ENCODE measurements at regions not wholly inside any gene's neighbourhood (a gene's known extent, or its start where the extent isn't known, plus 50 kb on each side); places are given as distances from the start of the nearest gene placed in this dataset.
"Not testable (repeated sequence)": the region's sequence is repeated elsewhere in the genome, so short reads cannot be mapped to it uniquely, and the experiment has no call there.

GRCh38 chr2:87640961-87641563 is 106.8 kb upstream of the PLGLB2 start:
- not testable (repeated sequence) for DNase-seq (ENCODE audit: low spot score)

DNA sequence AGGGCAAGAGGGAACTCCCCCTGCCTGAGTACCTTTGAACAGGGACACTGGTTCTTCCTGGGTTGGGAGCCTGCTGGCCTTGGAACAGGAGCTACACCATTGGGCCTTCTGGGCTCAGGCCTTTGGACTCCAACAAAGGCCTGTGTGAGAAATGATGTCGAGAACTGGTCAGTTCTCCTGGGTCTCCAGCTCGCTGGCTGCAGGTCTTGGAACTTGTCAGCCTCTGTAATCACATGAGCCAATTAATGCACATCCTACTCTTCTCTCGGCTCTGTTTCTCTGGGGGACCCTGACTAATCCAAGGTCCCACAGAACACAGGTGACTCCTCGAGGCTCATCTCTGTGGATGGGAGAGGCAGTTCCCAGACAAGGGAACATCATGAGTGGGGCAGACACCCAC is 104.7 kb upstream of the PLGLB2 start:
- DNase-seq (ENCODE audit: low spot score) = not testable (repeated sequence)

DNA sequence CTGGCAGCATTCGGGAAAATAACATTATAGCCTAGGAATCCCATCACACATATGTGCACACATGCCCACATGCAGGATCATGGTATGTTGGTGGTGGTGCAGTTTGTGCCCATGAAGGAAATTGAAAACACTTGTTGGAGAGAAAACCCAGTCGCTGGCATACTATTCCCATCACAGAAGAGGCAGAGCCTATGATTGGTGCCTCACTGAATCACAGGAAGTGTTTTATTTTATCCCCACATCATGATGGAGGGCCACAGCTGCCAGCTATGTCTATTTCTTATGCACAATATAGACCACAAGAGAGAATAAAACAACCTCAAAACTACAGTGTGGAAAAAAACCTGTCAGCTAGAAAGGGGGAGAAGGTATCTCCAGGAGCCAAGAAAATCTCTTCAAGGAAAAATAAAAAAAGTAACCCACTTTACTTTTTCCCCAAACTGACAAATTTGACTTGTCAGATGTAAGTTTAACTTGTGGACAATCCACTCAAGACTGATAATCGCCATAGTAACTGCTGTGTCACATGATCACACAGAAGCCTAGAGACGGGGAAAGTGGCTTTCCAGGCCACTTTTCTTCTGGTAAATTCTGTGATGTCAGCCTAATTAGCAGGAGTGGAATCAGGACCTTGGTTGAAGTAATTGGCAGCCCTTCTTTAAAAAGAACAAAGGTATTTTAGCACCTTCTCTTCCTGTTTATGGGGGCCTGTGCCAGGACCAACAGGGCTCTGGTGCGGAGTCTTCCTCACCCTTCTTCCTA is 100.0 kb upstream of the PLGLB2 start:
- not testable (repeated sequence) for DNase-seq (ENCODE audit: low spot score)

GRCh38 chr2:87648815-87649214 is 99.1 kb upstream of the PLGLB2 start:
- DNase-seq (ENCODE audit: low spot score) = not testable (repeated sequence)

- not testable (repeated sequence) for DNase-seq (ENCODE audit: low spot score)
Measured at GRCh38 chr2:87649871-87650270, 98.0 kb upstream of the PLGLB2 start.

GRCh38 chr2:87650837-87651236 is 97.0 kb upstream of the PLGLB2 start:
- not testable (repeated sequence) for DNase-seq (ENCODE audit: low spot score)

- not testable (repeated sequence) for DNase-seq (ENCODE audit: low spot score)
Measured at GRCh38 chr2:87651589-87651988, 96.3 kb upstream of the PLGLB2 start.

DNA sequence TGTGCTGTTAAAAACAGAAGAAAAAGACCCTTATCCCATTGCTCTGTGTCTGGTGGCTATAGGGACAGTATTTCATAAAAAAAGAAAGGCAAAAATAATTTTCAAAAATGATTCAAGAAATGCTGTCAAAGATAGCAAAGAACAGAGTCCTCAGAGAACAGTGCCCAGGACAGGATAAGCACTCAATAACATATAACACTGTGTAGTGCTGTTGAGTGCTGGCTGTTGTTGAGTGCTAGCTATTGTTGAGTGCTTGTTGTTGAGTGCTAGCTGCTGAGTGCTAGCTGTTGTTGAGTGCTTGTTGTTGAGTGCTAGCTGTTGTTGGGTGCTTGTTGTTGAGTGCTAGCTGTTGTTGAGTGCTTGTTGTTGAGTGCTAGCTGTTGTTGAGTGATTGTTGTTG is 94.5 kb upstream of the PLGLB2 start:
- not testable (repeated sequence) for DNase-seq (ENCODE audit: low spot score)

GRCh38 chr2:87654136-87654814 is 93.6 kb upstream of the PLGLB2 start:
- not testable (repeated sequence) for DNase-seq (ENCODE audit: low spot score)

DNA sequence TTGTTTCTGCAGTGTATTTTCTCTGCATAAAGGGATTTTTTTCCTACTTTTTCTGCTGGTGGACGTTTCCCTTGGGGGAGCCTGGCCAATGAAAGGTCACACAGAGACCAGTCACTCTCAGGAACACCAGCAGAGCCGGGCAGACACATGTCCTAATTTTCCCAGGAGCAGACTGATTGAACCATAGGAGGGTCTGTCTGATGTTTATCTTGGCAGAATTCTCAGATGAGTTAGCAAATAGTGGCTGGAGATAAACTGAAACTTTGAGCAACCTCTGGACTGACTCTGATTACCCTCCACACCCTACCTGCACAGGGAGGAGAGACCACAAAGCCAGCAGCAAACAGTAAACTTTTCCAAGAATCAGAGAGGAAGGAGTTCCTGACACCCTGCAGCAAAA is 90.0 kb upstream of the PLGLB2 start:
- not testable (repeated sequence) for DNase-seq (ENCODE audit: low spot score)

- not testable (repeated sequence) for DNase-seq (ENCODE audit: low spot score)
Measured at GRCh38 chr2:87658357-87658756, 89.5 kb upstream of the PLGLB2 start.

DNA sequence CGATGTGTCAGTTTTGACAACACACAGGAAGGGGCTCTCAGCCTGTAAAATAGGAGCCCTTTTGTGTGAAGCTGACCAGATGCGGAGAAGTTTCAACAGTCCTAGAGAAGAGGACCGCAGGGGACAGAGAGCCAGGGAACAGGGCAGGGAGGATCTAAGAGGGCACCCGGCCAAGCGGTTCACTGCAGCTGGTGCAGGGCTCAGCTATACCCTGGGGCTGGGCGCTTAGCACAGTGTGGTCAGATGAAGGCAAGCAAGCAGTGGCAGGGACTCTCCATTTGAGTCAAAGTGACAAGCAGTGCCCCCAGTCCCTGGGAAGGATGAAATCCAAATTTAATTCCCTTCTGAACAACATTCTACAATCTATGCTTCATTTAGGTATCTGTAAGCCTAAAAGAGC is 88.9 kb upstream of the PLGLB2 start:
- not testable (repeated sequence) for DNase-seq (ENCODE audit: low spot score)

GRCh38 chr2:87660164-87660563 is 87.7 kb upstream of the PLGLB2 start:
- DNase-seq (ENCODE audit: low spot score) = not testable (repeated sequence)

DNA sequence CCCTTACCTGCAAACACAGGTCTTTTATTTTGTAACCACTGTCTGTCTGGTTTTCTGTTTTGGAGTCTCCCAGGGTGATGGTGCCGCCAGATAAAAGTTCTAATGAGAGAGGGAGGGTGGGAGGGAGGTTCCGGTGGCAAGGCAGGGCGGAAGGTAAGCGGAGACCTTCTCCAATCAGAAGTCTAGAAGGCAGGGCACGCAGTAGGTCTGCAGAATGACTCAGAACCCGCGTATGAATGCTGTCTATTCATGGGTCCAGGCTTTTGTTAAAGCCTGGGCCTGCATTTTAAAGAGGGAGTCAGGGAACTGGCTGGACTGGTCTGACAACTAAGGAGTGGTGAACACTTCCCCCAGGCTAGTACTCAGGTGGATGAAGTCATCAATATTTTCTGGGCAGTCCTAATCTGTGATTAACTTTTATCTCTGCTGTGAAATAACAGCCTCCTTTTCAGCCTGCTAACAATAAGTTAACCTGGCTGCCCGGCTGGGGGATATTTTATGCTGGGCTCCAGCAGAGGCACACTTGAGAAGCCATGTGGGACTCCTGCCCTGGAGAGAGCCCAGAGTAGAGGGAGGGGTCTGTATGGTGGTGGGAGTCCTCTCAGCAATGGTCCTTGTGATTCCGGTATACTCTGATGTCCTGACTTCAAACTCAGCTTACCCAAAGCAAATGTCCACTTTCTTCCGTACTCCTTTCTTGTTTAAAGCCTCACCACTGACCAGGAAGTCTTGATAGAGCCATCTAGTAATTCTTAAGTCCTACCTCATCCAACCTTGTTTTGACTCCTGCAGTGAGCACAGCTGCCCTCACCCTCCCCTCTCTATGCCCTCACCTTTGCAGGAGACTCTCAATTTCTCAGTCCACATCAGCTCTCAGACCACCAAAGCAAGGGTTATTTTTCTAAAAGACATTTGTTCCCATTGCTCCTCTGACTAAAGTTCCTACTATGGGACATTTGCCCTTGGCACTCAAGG is 85.3 kb upstream of the PLGLB2 start:
- DNase-seq (ENCODE audit: low spot score) = peak; percentile 30

DNA sequence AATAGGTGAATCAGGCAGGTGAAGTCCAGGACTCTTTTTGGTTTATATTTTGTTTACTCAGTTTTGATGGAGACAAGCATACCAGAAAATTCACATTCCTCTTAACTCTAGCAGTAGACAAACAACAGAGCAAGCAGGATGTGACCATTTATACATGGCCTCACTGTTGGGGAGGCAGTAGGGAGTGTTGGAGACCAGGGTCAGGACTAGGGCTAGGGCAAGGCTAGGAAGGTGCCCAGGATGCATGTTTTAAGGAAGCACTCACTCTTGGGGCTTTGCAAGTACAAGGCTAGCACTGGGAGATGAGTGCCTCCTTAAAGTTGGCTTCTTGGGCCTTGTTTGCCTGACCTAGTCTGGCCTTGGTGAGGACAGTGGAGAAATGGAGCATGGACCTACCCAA is 84.5 kb upstream of the PLGLB2 start:
- DNase-seq (ENCODE audit: low spot score) = not testable (repeated sequence)

DNA sequence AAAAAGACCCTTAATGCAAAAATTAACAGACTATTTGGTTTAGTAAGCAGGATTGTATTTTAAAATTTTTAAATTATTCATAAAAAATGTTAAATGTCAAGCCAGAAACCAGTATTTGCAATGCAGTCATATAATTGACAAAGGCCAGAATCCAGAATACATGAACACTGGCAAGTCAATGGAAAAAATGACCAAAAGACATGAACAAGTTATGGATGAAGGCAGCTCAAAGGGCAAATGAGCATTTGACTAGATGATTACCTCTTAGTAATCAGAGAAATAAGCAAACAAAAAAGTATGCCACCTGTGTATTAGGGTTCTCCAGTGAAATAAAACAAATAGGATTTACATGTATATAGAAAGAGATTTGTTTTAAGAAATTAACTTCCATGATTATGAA is 80.9 kb upstream of the PLGLB2 start:
- not testable (repeated sequence) for DNase-seq (ENCODE audit: low spot score)

DNA sequence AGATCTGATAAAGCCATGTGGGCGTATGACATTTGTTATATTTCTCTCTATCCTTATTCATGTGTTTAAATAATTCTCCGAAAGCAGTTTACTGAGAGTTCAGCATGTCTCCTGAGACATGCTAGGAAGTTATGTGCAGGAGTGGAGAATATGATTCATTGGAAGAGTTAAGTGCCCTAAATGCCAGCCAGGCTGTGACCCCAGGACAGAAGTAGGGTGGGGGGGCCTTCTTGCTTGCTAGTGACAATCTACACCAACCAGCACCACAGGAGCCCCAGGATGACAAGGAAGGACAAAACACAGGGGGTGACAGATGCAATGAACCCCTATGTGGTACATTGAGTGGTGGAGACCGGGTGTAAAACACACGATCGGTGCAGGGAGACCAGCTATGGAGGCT is 79.5 kb upstream of the PLGLB2 start:
- not testable (repeated sequence) for DNase-seq (ENCODE audit: low spot score)

GRCh38 chr2:87669633-87670231 is 78.2 kb upstream of the PLGLB2 start:
- DNase-seq (ENCODE audit: low spot score) = not testable (repeated sequence)

DNA sequence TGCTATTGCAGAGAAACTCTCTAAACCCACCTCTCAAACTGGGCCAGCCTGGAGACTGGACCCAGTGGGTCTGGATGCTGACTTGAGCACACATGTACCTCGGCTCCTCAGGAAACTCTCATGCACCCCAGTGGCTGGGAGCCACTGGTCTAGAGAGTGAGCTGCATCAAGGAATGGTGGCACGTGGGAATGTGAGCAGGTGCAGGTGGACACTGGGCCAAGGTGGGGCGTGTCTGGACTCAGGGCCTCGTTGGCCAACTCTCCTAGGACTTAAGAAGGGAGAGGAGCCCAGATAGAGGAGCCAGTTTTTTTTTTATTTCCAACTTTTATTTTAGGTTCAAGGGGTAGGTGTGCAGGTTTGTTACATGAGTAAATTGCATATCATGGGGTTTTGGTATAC is 75.5 kb upstream of the PLGLB2 start:
- not testable (repeated sequence) for DNase-seq (ENCODE audit: low spot score)

GRCh38 chr2:87674729-87675128 is 73.2 kb upstream of the PLGLB2 start:
- not testable (repeated sequence) for DNase-seq (ENCODE audit: low spot score)

DNA sequence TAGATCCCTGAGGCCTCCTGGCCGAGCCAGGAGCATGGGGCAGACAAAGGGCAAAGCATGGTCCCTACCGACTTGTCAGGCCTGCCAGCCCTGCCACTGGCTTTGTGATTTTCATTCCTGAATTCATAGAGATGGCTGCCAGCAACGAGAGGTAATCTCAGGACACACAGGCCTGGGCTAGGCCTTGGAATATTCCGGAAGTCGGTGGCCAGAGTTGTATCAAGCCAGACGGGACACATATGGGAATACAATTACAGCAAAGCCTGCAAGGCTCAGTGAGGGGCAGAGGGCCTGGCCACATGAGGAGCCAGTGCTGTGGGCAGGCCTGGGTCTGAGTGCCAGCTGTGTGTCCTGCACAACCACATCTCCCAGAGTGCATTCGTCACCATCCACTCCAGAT is 72.4 kb upstream of the PLGLB2 start:
- not testable (repeated sequence) for DNase-seq (ENCODE audit: low spot score)

Data from LoVo (cell line).